CD4-positive, alpha-beta T cell (primary cell): ENCODE measurements at regions not wholly inside any gene's neighbourhood (a gene's known extent, or its start where the extent isn't known, plus 50 kb on each side); places are given as distances from the start of the nearest gene placed in this dataset.

Experiments
- ATAC-seq: fragments of 200-7000 bp; cut with Tn5 transposase; one replicate; pipeline ENCODE4 v1.10.0; 2022; ENCODE audit warnings: mild to moderate bottlenecking; ENCODE audit not compliant: poor library complexity
- CTCF ChIA-PET: fragments of 350-600 bp; sonication (Branson Sonifier 250); formaldehyde crosslinking; loops from one replicate; lab custom pipeline; 2021; ENCODE audit warnings: antibody characterized with exemption, inconsistent platforms; lab: Charles Lee
- POLR2A ChIA-PET: fragments of 350-600 bp; sonication (Branson Sonifier 250); formaldehyde crosslinking; loops from one replicate; lab custom pipeline; 2021; ENCODE audit warnings: antibody characterized with exemption, inconsistent platforms; lab: Charles Lee
- DNase-seq, 14 experiments: peaks; one replicate each; pipeline ENCODE4 v3.0.0-alpha.2; 2013 to 2020; ENCODE audit warnings: mixed read lengths in 2 of 14
- H3K27ac ChIP-seq, 2 donors: one replicate each; pipeline versions ENCODE4 v1.5.1 to v1.7.0; 2013; ENCODE audit warnings: low read length in 2 of 2, low read depth in 1 of 2, mild to moderate bottlenecking in 1 of 2
- H3K27me3 ChIP-seq, 2 experiments: 1 replicate in 1 of 2; 2 replicates in 1 of 2; pipeline versions ENCODE4 v1.6.1 to v1.7.0; 2013; ENCODE audit warnings: low read length in 2 of 2, control low read depth in 1 of 2, mild to moderate bottlenecking in 1 of 2, moderate library complexity in 1 of 2; ENCODE audit not compliant: insufficient read depth in 2 of 2, control insufficient read depth in 1 of 2
- H3K36me3 ChIP-seq: one replicate; pipeline ENCODE4 v1.6.1; 2013; ENCODE audit warnings: low read length, control low read depth; ENCODE audit not compliant: insufficient read depth
- H3K4me1 ChIP-seq: one replicate; pipeline ENCODE4 v1.6.1; 2013; ENCODE audit warnings: low read length, control low read depth; ENCODE audit not compliant: insufficient read depth
- H3K4me3 ChIP-seq: one replicate; pipeline ENCODE4 v1.5.1; 2013; ENCODE audit warnings: mild to moderate bottlenecking, low read length, moderate library complexity
- H3K9me3 ChIP-seq, 2 experiments: 1 replicate in 1 of 2; 2 replicates in 1 of 2; pipeline versions ENCODE4 v1.6.1 to v1.7.0; 2013; ENCODE audit warnings: low read length in 2 of 2, mild to moderate bottlenecking in 2 of 2, control low read depth in 1 of 2, moderate library complexity in 1 of 2; ENCODE audit not compliant: control insufficient read depth in 1 of 2, insufficient read depth in 1 of 2
- H3K27ac Mint-ChIP-seq: one replicate; pipeline ENCODE4 v1.8.0; 2020; ENCODE audit warnings: mixed read lengths
- H3K27me3 Mint-ChIP-seq: one replicate; pipeline ENCODE4 v1.8.0; 2021; ENCODE audit warnings: mixed read lengths
- H3K36me3 Mint-ChIP-seq: one replicate; pipeline ENCODE4 v1.8.0; 2021; ENCODE audit warnings: low read depth, mixed read lengths
- H3K4me1 Mint-ChIP-seq: one replicate; pipeline ENCODE4 v1.8.0; 2021; ENCODE audit warnings: low read depth, mixed read lengths
- H3K4me3 Mint-ChIP-seq: one replicate; pipeline ENCODE4 v1.8.0; 2020; ENCODE audit warnings: mild to moderate bottlenecking, mixed read lengths
- H3K9me3 Mint-ChIP-seq: one replicate; pipeline ENCODE4 v1.8.0; 2020; ENCODE audit warnings: mixed read lengths
- intact Hi-C, 2 experiments: fragments of 100-400 bp; cut with DNase I in 1 of 2; cut with micrococcal nuclease in 1 of 2; formaldehyde crosslinking; loops; one replicate each; pipeline versions ENCODE4 v1.15.1 to v1.9.0; 2023 to 2025; cut with DNase I, micrococcal nuclease
- TF ChIP-seq, protein P1 (sequence below): fragments of 200-600 bp; IDR thresholded peaks from one replicate; pipeline ENCODE4 v1.8.0; 2022; ENCODE audit warnings: antibody characterized with exemption, mild to moderate bottlenecking

DNA sequence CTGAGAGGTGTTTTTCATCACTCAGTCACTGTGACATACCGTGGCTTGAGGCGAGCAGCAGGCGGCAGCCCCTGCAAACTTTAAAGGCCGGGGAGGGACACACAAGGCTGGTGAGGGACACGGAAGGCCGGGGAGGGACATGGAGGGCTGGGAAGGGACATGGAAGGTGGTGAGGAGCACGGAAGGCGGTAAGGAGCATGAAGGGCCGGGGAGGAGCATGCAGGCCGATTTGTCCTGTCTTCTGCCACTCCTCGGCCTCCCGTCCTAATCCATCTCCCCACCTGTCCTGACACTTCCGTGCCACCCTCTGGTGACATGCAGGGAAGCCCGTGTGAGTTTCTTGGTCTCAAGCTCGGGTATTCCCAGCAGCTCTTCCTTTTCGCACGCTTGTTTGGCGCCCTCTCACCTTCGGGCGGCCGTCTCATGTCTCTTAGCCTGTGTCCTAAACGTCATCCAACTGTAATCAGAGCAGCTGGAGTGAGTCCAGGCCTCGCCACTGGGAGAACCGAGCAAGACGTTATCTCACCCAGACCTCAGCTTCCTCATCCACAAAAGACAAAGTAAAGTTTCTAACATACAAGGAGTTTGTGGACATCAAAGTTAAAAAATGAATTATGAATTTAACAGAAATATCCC, 126.5 kb downstream of the MRPL36 start:
- Mint-ChIP-seq H3K27me3 (peaks cover 59% of the 10 kb centered on the region), H3K4me1 (no peaks in the 10 kb centered on the region), H3K27ac (no peak overlapping the region), H3K36me3 (no peaks in the 10 kb centered on the region), H3K4me3 (no peak overlapping the region), H3K9me3 (peaks cover 1% of the 10 kb centered on the region)
- no peaks in the 10 kb centered on the region for H3K36me3 ChIP-seq
- H3K27me3 ChIP-seq = peaks cover 22 to 46% of the 10 kb centered on the region in 2 experiments
- ChIA-PET CTCF (interaction anchor here (1.4 kb wide), 1 partner anchor 28 kb away, joined by 3 read pairs; no protein-coding TSS in a partner anchor), POLR2A (no interaction called here)
- H3K9me3 ChIP-seq = peaks cover 0 to 18% of the 10 kb centered on the region in 2 experiments
- H3K4me3 ChIP-seq = no peak overlapping the region
- intact Hi-C loops = no loop called here
- no peak for DNase-seq
- TF ChIP-seq, protein P1, sequence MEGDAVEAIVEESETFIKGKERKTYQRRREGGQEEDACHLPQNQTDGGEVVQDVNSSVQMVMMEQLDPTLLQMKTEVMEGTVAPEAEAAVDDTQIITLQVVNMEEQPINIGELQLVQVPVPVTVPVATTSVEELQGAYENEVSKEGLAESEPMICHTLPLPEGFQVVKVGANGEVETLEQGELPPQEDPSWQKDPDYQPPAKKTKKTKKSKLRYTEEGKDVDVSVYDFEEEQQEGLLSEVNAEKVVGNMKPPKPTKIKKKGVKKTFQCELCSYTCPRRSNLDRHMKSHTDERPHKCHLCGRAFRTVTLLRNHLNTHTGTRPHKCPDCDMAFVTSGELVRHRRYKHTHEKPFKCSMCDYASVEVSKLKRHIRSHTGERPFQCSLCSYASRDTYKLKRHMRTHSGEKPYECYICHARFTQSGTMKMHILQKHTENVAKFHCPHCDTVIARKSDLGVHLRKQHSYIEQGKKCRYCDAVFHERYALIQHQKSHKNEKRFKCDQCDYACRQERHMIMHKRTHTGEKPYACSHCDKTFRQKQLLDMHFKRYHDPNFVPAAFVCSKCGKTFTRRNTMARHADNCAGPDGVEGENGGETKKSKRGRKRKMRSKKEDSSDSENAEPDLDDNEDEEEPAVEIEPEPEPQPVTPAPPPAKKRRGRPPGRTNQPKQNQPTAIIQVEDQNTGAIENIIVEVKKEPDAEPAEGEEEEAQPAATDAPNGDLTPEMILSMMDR = no peak
- peaks cover 2% of the 10 kb centered on the region for H3K4me1 ChIP-seq
- no peak overlapping the region for H3K27ac ChIP-seq
- no peak for ATAC-seq

GRCh38 chr5:1672396-1672795, 127.2 kb downstream of the MRPL36 start:
- H3K4me1 ChIP-seq = peaks cover 9% of the 10 kb centered on the region
- ATAC-seq (no peak), DNase-seq (no peak)
- no peak overlapping the region for H3K27ac Mint-ChIP-seq
- peaks cover 0 to 25% of the 10 kb centered on the region in 2 experiments for H3K9me3 ChIP-seq
- ChIA-PET POLR2A (no interaction called here), CTCF (no interaction called here)
- no peaks in the 10 kb centered on the region for H3K36me3 Mint-ChIP-seq
- intact Hi-C loops = no loop called here
- H3K4me3 Mint-ChIP-seq = no peak overlapping the region
- H3K36me3 ChIP-seq = no peaks in the 10 kb centered on the region
- no peaks in the 10 kb centered on the region for H3K9me3 Mint-ChIP-seq
- H3K27ac ChIP-seq = no peak overlapping the region
- peaks cover 59% of the 10 kb centered on the region for H3K27me3 Mint-ChIP-seq
- H3K4me1 Mint-ChIP-seq = no peaks in the 10 kb centered on the region
- no peak overlapping the region for H3K4me3 ChIP-seq
- TF ChIP-seq, protein P1 = no peak
- peaks cover 29 to 44% of the 10 kb centered on the region in 2 experiments for H3K27me3 ChIP-seq

GRCh38 chr5:1671351-1671750, 128.3 kb downstream of the MRPL36 start:
- POLR2A ChIA-PET = no interaction called here
- no peak overlapping the region for H3K4me3 ChIP-seq
- CTCF ChIA-PET = no interaction called here
- no peaks in the 10 kb centered on the region for H3K36me3 ChIP-seq
- Mint-ChIP-seq H3K27me3 (peaks cover 61% of the 10 kb centered on the region), H3K27ac (no peak overlapping the region), H3K4me3 (no peak overlapping the region), H3K9me3 (no peaks in the 10 kb centered on the region), H3K4me1 (peaks cover 5% of the 10 kb centered on the region), H3K36me3 (no peaks in the 10 kb centered on the region)
- intact Hi-C loops = no loop called here
- no peak overlapping the region for H3K27ac ChIP-seq
- peaks cover 36 to 48% of the 10 kb centered on the region in 2 experiments for H3K27me3 ChIP-seq
- peaks cover 16% of the 10 kb centered on the region for H3K4me1 ChIP-seq
- ATAC-seq (no peak), DNase-seq (no peak)
- peaks cover 0 to 29% of the 10 kb centered on the region in 2 experiments for H3K9me3 ChIP-seq
- TF ChIP-seq, protein P1 = no peak
